Left lung (tissue), 4 donors: ENCODE measurements at regions not wholly inside any gene's neighbourhood (a gene's known extent, or its start where the extent isn't known, plus 50 kb on each side); places are given as distances from the start of the nearest gene placed in this dataset.
A peak's percentile ranks its signal among the peaks of the same experiment; 100 is the strongest.

Experiments
- ATAC-seq: fragments of 200-7000 bp; cut with Tn5 transposase; one replicate; pipeline ENCODE4 v1.9.1; 2020; ENCODE audit warnings: moderate library complexity
- DNase-seq, 4 donors: peaks; one replicate each; pipeline ENCODE4 v3.0.0-alpha.2; 2013 to 2020
- H3K27ac ChIP-seq, 2 donors: fragments of 200-600 bp; sonication (generic) in 1 of 2; one replicate each; pipeline versions ENCODE4 v1.5.0 to v1.8.0; 2020 to 2021
- H3K27me3 ChIP-seq, 2 donors: fragments of 200-600 bp; sonication (generic) in 1 of 2; one replicate each; pipeline versions ENCODE4 v1.5.0 to v1.8.0; 2020 to 2021
- H3K36me3 ChIP-seq, 2 donors: fragments of 200-600 bp; sonication (generic) in 1 of 2; one replicate each; pipeline versions ENCODE4 v1.5.0 to v1.8.0; 2020 to 2021
- H3K4me1 ChIP-seq, 2 donors: fragments of 200-600 bp; one replicate each; pipeline ENCODE4 v1.8.0; 2021
- H3K4me3 ChIP-seq, 2 donors: fragments of 200-600 bp; sonication (generic) in 1 of 2; one replicate each; pipeline versions ENCODE4 v1.5.0 to v1.8.0; 2020 to 2021; ENCODE audit warnings: mild to moderate bottlenecking in 1 of 2
- H3K9me3 ChIP-seq, 2 donors: fragments of 200-600 bp; sonication (generic) in 1 of 2; one replicate each; pipeline versions ENCODE4 v1.5.0 to v1.8.0; 2020 to 2021
- intact Hi-C, 2 donors: fragments of 100-400 bp; cut with DNase I; formaldehyde crosslinking; loops; one replicate each; pipeline versions ENCODE4 v1.11.2 to v1.14.2; 2022
- TF ChIP-seq, protein P1 (sequence below), 2 donors: fragments of 200-600 bp; sonication (generic) in 1 of 2; IDR thresholded peaks; one replicate each; pipeline versions ENCODE4 v1.5.0 to v1.8.0; 2021; ENCODE audit warnings: antibody characterized with exemption in 2 of 2
- donor health status: DM: no; HTN: yes; CAD: no.
- donor health status: DM: no; HTN: no; CAD: no.

GRCh38 chr5:87020099-87020934 is 247.4 kb upstream of the RASA1 start:
- H3K27me3 ChIP-seq = no peaks in the 10 kb centered on the region
- TF ChIP-seq, protein P1, sequence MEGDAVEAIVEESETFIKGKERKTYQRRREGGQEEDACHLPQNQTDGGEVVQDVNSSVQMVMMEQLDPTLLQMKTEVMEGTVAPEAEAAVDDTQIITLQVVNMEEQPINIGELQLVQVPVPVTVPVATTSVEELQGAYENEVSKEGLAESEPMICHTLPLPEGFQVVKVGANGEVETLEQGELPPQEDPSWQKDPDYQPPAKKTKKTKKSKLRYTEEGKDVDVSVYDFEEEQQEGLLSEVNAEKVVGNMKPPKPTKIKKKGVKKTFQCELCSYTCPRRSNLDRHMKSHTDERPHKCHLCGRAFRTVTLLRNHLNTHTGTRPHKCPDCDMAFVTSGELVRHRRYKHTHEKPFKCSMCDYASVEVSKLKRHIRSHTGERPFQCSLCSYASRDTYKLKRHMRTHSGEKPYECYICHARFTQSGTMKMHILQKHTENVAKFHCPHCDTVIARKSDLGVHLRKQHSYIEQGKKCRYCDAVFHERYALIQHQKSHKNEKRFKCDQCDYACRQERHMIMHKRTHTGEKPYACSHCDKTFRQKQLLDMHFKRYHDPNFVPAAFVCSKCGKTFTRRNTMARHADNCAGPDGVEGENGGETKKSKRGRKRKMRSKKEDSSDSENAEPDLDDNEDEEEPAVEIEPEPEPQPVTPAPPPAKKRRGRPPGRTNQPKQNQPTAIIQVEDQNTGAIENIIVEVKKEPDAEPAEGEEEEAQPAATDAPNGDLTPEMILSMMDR (IDR thresholded peaks at IDR 0.05) = no peak
- DNase-seq = peak in 3 of 4 donors; percentile 53 to 73 (median 57)

DNA sequence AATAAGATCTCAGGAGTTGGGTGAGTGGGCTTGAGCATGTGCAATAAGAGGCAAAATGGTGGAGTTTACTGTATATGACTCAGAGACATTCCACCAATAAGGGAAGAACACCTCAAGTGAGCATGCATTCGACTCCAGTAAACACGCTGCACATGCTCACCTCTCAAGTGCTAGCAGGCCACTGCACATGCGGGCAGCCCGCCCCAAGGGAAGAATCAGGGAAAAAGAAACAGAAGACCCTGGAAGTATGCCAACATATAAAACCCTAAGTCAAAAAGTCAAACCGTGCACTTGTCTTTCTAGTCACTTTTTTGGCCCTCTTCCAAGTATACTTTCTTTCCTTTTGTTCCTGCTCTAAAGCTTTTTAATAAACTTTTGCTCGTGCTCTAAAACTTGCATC is 245.3 kb upstream of the RASA1 start:
- H3K4me3 ChIP-seq = no peak overlapping the region
- DNase-seq = no peak

More at GRCh38 chr5:87020099-87020934, 247.4 kb upstream of the RASA1 start:
- Histone ChIP-seq H3K4me3 (no peak overlapping the region), H3K4me1 (peaks cover 9 to 18% of the 10 kb centered on the region in 2 donors), H3K36me3 (no peaks in the 10 kb centered on the region), H3K27ac (peak overlapping the region in 1 of 2 donors; percentile 45), H3K9me3 (peaks cover 0 to 3% of the 10 kb centered on the region in 2 donors)
- peak; percentile 90 for ATAC-seq
- intact Hi-C loops = no loop called here

GRCh38 chr5:87027570-87027969 is 240.1 kb upstream of the RASA1 start:
- no peak for ATAC-seq
- intact Hi-C loops = no loop called here
- Histone ChIP-seq H3K9me3 (peaks cover 0 to 3% of the 10 kb centered on the region in 2 donors), H3K4me3 (no peak overlapping the region), H3K36me3 (no peaks in the 10 kb centered on the region), H3K4me1 (no peaks in the 10 kb centered on the region), H3K27ac (no peak overlapping the region), H3K27me3 (no peaks in the 10 kb centered on the region)
- TF ChIP-seq, protein P1 (IDR thresholded peaks at IDR 0.05) = no peak
- DNase-seq = no peak

More for the DNA sequence above, 245.3 kb upstream of the RASA1 start:
- no peaks in the 10 kb centered on the region for H3K27me3 ChIP-seq
- TF ChIP-seq, protein P1 (IDR thresholded peaks at IDR 0.05) = no peak
- no peaks in the 10 kb centered on the region for H3K36me3 ChIP-seq
- peaks cover 9 to 14% of the 10 kb centered on the region in 2 donors for H3K4me1 ChIP-seq
- intact Hi-C loops = no loop called here
- no peak overlapping the region for H3K27ac ChIP-seq
- ATAC-seq = no peak
- peaks cover 0 to 3% of the 10 kb centered on the region in 2 donors for H3K9me3 ChIP-seq

GRCh38 chr5:87029951-87030350 is 237.7 kb upstream of the RASA1 start:
- Histone ChIP-seq H3K27me3 (no peaks in the 10 kb centered on the region), H3K27ac (no peak overlapping the region), H3K4me3 (no peak overlapping the region), H3K36me3 (no peaks in the 10 kb centered on the region), H3K4me1 (no peaks in the 10 kb centered on the region), H3K9me3 (no peaks in the 10 kb centered on the region)
- no peak for DNase-seq
- TF ChIP-seq, protein P1 (IDR thresholded peaks at IDR 0.05) = no peak
- intact Hi-C loops = no loop called here
- no peak for ATAC-seq

- H3K27me3 ChIP-seq = no peaks in the 10 kb centered on the region
- no peak overlapping the region for H3K27ac ChIP-seq
- TF ChIP-seq, protein P1 (IDR thresholded peaks at IDR 0.05) = no peak
- H3K36me3 ChIP-seq = no peaks in the 10 kb centered on the region
- intact Hi-C loops = no loop called here
- H3K4me1 ChIP-seq = no peaks in the 10 kb centered on the region
- no peak for DNase-seq
- no peaks in the 10 kb centered on the region for H3K9me3 ChIP-seq
- no peak for ATAC-seq
- no peak overlapping the region for H3K4me3 ChIP-seq
Observed at GRCh38 chr5:87030699-87031098, 237.0 kb upstream of the RASA1 start.
